Gastroesophageal sphincter (tissue), 3 donors: ENCODE measurements at regions not wholly inside any gene's neighbourhood (a gene's known extent, or its start where the extent isn't known, plus 50 kb on each side); places are given as distances from the start of the nearest gene placed in this dataset.

Experiments used
- CTCF ChIP-seq, 4 experiments: fragments of 200-600 bp in 2 of 4; fragments of 450-650 bp in 2 of 4; sonication (generic) in 1 of 4; IDR thresholded peaks; one replicate each; pipeline ENCODE4 v1.5.1; 2017 to 2019; ENCODE audit warnings: antibody characterized with exemption in 4 of 4, mild to moderate bottlenecking in 2 of 4, moderate library complexity in 2 of 4
- EP300 ChIP-seq: sonication (generic); formaldehyde crosslinking; IDR thresholded peaks from one replicate; pipeline ENCODE4 v1.6.1; 2017; ENCODE audit warnings: antibody characterized with exemption, mild to moderate bottlenecking
- POLR2A ChIP-seq, 2 donors: fragments of 450-650 bp; IDR thresholded peaks; one replicate each; pipeline ENCODE4 v1.6.1; 2017; ENCODE audit warnings: antibody characterized with exemption in 2 of 2, mild to moderate bottlenecking in 2 of 2, moderate library complexity in 1 of 2

- TF ChIP-seq CTCF (IDR thresholded peaks at IDR 0.05) (no peak), POLR2A (IDR thresholded peaks at IDR 0.05) (no peak), EP300 (no peak)
Measured at GRCh38 chr10:108721874-108722273, 1201.4 kb downstream of the XPNPEP1 start.
